ENCODE measurements at regions not wholly inside any gene's neighbourhood (a gene's known extent, or its start where the extent isn't known, plus 50 kb on each side); places are given as distances from the start of the nearest gene placed in this dataset.

DNA sequence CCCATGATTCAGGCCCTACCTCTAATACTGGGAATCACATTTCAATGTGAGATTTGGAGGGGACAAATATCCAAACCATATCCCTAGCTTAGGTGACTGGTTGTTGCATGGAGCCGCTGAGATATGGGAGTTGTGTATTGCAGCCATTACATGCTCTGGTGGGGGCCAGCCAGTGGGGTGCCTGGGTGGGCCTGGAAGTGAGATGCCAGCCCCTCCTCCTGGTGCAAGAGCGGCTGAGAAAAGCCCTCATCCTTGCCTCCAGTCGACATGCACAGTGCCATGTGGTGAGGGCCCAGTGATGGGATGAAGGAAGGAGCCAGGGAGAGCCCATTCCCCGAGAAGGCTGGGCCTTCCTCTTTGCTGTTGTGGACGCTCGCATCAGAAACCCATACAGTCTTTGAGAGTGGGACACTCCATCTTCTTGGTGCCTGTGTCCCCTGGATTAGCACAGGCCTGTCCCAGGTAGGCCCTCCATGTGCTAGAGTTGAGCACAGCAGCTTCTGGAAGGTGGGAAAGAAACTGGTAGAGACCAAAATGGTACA is 1043.0 kb downstream of the TBC1D22A start:
- no peak for TF ChIP-seq POLR2A (IDR thresholded peaks at IDR 0.05)
- no peak for TF ChIP-seq POLR2AphosphoS5 (IDR thresholded peaks at IDR 0.05)
- TF ChIP-seq, protein P1, sequence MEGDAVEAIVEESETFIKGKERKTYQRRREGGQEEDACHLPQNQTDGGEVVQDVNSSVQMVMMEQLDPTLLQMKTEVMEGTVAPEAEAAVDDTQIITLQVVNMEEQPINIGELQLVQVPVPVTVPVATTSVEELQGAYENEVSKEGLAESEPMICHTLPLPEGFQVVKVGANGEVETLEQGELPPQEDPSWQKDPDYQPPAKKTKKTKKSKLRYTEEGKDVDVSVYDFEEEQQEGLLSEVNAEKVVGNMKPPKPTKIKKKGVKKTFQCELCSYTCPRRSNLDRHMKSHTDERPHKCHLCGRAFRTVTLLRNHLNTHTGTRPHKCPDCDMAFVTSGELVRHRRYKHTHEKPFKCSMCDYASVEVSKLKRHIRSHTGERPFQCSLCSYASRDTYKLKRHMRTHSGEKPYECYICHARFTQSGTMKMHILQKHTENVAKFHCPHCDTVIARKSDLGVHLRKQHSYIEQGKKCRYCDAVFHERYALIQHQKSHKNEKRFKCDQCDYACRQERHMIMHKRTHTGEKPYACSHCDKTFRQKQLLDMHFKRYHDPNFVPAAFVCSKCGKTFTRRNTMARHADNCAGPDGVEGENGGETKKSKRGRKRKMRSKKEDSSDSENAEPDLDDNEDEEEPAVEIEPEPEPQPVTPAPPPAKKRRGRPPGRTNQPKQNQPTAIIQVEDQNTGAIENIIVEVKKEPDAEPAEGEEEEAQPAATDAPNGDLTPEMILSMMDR (IDR thresholded peaks at IDR 0.05 in 8 of 11, conservative IDR thresholded peaks at IDR 0.05 in 3 of 11), result no peak
- DNase-seq, result no peak
- Histone ChIP-seq H3K4me3 (no peak overlapping the region), H3K9me3 (peaks cover 0 to 16% (median 5%) of the 10 kb centered on the region in 8 donors), H3K27me3 (replicated peaks in 1 of 7) (peaks cover 0 to 32% (median 0%) of the 10 kb centered on the region in 7 donors), H3K4me1 (no peaks in the 10 kb centered on the region), H3K36me3 (no peaks in the 10 kb centered on the region), H3K27ac (no peak overlapping the region)
- intact Hi-C loops (cut with DNase I; ENCODE audit: low total_unique reads), result no loop called here
- WGBS, 5 donors, result 91 to 94% (median 92%) methylated on average over 5 to 6 of the region's 6 CpGs

DNA sequence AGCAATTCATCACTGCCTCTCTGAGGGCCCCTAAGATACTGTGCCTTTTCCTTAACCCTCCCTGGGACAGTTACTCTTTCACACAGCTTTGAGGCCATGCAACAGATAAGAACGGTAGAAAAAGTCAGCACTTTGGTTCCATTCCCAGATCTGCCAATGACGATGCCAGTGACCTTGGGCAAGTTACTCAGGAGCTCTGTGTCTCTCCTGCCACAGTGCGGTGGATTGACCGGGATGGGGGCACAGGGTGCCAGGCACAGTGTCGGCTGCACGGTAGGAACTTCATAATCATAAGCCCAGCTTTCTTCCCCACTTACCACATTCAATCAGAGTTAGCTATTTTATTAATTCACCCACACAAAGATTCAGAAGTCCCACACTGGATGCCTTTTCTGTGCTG is 1041.8 kb downstream of the TBC1D22A start:
- Histone ChIP-seq H3K9me3 (peaks cover 0 to 16% (median 5%) of the 10 kb centered on the region in 8 donors), H3K36me3 (no peaks in the 10 kb centered on the region), H3K4me1 (no peaks in the 10 kb centered on the region), H3K27me3 (replicated peaks in 1 of 7) (peaks cover 0 to 25% (median 0%) of the 10 kb centered on the region in 7 donors), H3K4me3 (no peak overlapping the region), H3K27ac (no peak overlapping the region)
- intact Hi-C loops (cut with DNase I; ENCODE audit: low total_unique reads), result no loop called here
- WGBS, 5 donors, result 84 to 89% (median 86%) methylated on average over 6 of the region's 6 CpGs
- TF ChIP-seq, protein P1 (IDR thresholded peaks at IDR 0.05 in 8 of 11, conservative IDR thresholded peaks at IDR 0.05 in 3 of 11), result no peak
- no peak for TF ChIP-seq POLR2AphosphoS5 (IDR thresholded peaks at IDR 0.05)
- no peak for DNase-seq

DNA sequence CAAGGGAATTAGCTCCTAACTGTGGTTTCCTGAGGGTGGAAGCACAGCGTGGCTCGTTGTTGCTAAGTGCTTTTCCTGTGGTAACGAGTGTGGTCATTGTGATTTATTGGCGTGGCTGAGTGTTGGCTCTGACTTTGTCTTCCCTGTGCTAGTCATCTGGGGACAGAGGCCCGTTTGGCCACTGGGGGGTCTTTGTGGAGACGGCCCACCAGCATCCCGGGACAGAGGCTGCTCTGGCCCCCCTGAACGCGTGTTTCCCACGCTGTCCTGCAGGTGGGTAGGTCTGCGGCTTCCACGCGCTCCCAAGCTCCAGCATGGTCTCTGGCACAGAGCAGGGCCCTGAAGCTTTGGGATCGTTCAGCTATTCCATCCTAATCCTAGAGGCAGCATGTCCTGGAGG is 1040.0 kb downstream of the TBC1D22A start:
- Histone ChIP-seq H3K4me3 (no peak overlapping the region), H3K4me1 (no peaks in the 10 kb centered on the region), H3K27me3 (replicated peaks in 1 of 7) (peaks cover 0 to 23% (median 0%) of the 10 kb centered on the region in 7 donors), H3K36me3 (no peaks in the 10 kb centered on the region), H3K9me3 (peaks cover 0 to 25% (median 7%) of the 10 kb centered on the region in 8 donors), H3K27ac (no peak overlapping the region)
- TF ChIP-seq, protein P1 (IDR thresholded peaks at IDR 0.05 in 8 of 11, conservative IDR thresholded peaks at IDR 0.05 in 3 of 11), result no peak
- TF ChIP-seq POLR2AphosphoS5 (IDR thresholded peaks at IDR 0.05) (no peak), POLR2A (IDR thresholded peaks at IDR 0.05) (no peak)
- intact Hi-C loops (cut with DNase I; ENCODE audit: low total_unique reads), result no loop called here
- 31 to 47% (median 37%) methylated on average over 14 of the region's 14 CpGs for WGBS, 5 donors
- DNase-seq, result peak; percentile 42

DNA sequence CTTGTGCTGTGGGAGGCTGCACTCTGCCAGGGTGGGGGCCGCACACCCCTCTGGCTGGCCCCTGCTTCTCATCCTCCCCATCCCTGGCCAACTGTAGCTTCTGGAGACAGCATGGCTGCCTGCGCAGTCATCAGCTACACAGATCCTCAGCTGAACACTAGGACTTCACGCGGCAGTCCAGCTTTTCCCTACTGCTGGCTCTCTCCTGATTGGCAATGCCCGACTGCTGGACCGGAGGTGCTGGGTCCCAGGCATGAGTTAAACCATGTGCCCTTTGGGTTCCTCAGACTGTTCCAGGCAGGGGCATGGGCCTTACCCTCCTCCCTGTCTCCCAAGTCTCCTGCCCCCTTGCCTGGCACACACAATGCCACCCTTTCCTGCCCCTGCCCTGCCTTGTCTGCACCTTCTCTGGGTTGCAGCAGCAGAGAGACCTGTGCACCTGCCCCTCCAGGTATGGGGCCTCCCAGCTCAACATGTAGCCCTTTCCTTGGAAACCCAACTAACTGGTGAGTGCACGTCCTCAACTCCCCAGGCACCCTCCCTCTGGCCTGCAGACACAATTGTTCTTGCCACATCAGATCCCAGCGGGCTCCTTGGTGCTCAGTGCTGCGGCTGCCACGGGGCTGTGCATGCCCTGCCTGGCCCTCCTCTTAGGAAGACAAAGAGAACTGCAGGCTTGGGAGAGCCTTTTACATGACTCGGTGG is 1039.2 kb downstream of the TBC1D22A start:
- intact Hi-C loops (cut with DNase I; ENCODE audit: low total_unique reads), result no loop called here
- WGBS, 5 donors, result 67 to 72% (median 70%) methylated on average over 9 to 11 of the region's 11 CpGs

More for the DNA sequence above, 1039.2 kb downstream of the TBC1D22A start:
- no peak overlapping the region for H3K4me3 ChIP-seq
- no peak overlapping the region for H3K27ac ChIP-seq
- no peaks in the 10 kb centered on the region for H3K4me1 ChIP-seq
- peaks cover 0 to 25% (median 7%) of the 10 kb centered on the region in 8 donors for H3K9me3 ChIP-seq
- TF ChIP-seq POLR2A (IDR thresholded peaks at IDR 0.05) (no peak), POLR2AphosphoS5 (IDR thresholded peaks at IDR 0.05) (no peak)
- TF ChIP-seq, protein P1 (IDR thresholded peaks at IDR 0.05 in 8 of 11, conservative IDR thresholded peaks at IDR 0.05 in 3 of 11), result no peak
- peaks cover 0 to 16% (median 0%) of the 10 kb centered on the region in 7 donors for H3K27me3 ChIP-seq (replicated peaks in 1 of 7)
- DNase-seq, result peak; percentile 48
- no peaks in the 10 kb centered on the region for H3K36me3 ChIP-seq

All from spleen (tissue), 11 donors.